Neuronal stem cell (in vitro differentiated cells): ENCODE measurements at regions not wholly inside any gene's neighbourhood (a gene's known extent, or its start where the extent isn't known, plus 50 kb on each side); places are given as distances from the start of the nearest gene placed in this dataset.

Experiments used
- DNase-seq: peaks from one replicate; pipeline ENCODE4 v3.0.0-alpha.2; 2013; ENCODE audit warnings: low spot score
- H2AFZ ChIP-seq: one replicate; pipeline ENCODE4 v1.6.1; 2013; ENCODE audit warnings: mild to moderate bottlenecking, low read length, inconsistent platforms
- H2AK5ac ChIP-seq: 2 replicates; pipeline ENCODE4 v1.6.1; 2013; ENCODE audit warnings: low read depth, mild to moderate bottlenecking, inconsistent platforms, low read length, moderate library complexity, mixed read lengths
- H2BK120ac ChIP-seq: 2 replicates; pipeline ENCODE4 v1.6.1; 2013; ENCODE audit warnings: low read depth, mild to moderate bottlenecking, inconsistent platforms, low read length, moderate library complexity, mixed read lengths
- H2BK12ac ChIP-seq: one replicate; pipeline ENCODE4 v1.6.1; 2013; ENCODE audit warnings: low read length, inconsistent platforms
- H2BK15ac ChIP-seq: 2 replicates; pipeline ENCODE4 v1.6.1; 2013; ENCODE audit warnings: mild to moderate bottlenecking, low read length, inconsistent platforms, mixed read lengths
- H2BK5ac ChIP-seq: one replicate; pipeline ENCODE4 v1.6.1; 2013; ENCODE audit warnings: inconsistent platforms, mild to moderate bottlenecking, low read length, moderate library complexity
- H3K14ac ChIP-seq: one replicate; pipeline ENCODE4 v1.6.1; 2013; ENCODE audit warnings: low read length, inconsistent platforms
- H3K18ac ChIP-seq: 2 replicates; pipeline ENCODE4 v1.6.1; 2013; ENCODE audit warnings: low read length, inconsistent platforms
- H3K23ac ChIP-seq: 2 replicates; pipeline ENCODE4 v1.6.1; 2013; ENCODE audit warnings: low read depth, mild to moderate bottlenecking, mixed read lengths, low read length, inconsistent platforms; ENCODE audit not compliant: poor library complexity
- H3K27ac ChIP-seq: replicated peaks from 3 replicates; pipeline ENCODE4 v1.5.1; 2013; ENCODE audit warnings: low read length, inconsistent platforms
- H3K27me3 ChIP-seq, 3 experiments: 2 replicates each; pipeline ENCODE4 v1.6.1; 2013; ENCODE audit warnings: low read length in 3 of 3, mild to moderate bottlenecking in 2 of 3, inconsistent platforms in 1 of 3, low read depth in 1 of 3, mixed read lengths in 1 of 3, moderate library complexity in 1 of 3; ENCODE audit not compliant: control insufficient read depth in 3 of 3, insufficient read depth in 3 of 3
- H3K36me3 ChIP-seq, 2 donors: replicated peaks in 1 of 2; 2 replicates each; pipeline ENCODE4 v1.6.1; 2013; ENCODE audit warnings: low read length in 2 of 2; ENCODE audit not compliant: control insufficient read depth in 2 of 2, insufficient read depth in 2 of 2
- H3K4ac ChIP-seq: 2 replicates; pipeline ENCODE4 v1.6.1; 2013; ENCODE audit warnings: inconsistent platforms, mild to moderate bottlenecking, low read length, moderate library complexity
- H3K4me1 ChIP-seq, 2 donors: 1 replicate in 1 of 2; 2 replicates in 1 of 2; pipeline ENCODE4 v1.6.1; 2013; ENCODE audit warnings: low read length in 2 of 2, low read depth in 1 of 2; ENCODE audit not compliant: control insufficient read depth in 2 of 2, insufficient read depth in 1 of 2
- H3K4me2 ChIP-seq: one replicate; pipeline ENCODE4 v1.6.1; 2013; ENCODE audit warnings: mild to moderate bottlenecking, low read length, inconsistent platforms; ENCODE audit not compliant: insufficient read depth, poor library complexity, severe bottlenecking
- H3K4me3 ChIP-seq, 2 donors: 2 replicates each; pipeline ENCODE4 v1.5.1; 2013; ENCODE audit warnings: low read length in 2 of 2, mild to moderate bottlenecking in 2 of 2, inconsistent platforms in 1 of 2, moderate library complexity in 1 of 2
- H3K79me1 ChIP-seq: one replicate; pipeline ENCODE4 v1.6.1; 2013; ENCODE audit warnings: low read depth, mild to moderate bottlenecking, inconsistent platforms, low read length, moderate library complexity
- H3K9ac ChIP-seq: one replicate; pipeline ENCODE4 v1.6.1; 2013; ENCODE audit warnings: mild to moderate bottlenecking, low read depth, low read length, inconsistent platforms; ENCODE audit not compliant: poor library complexity
- H3K9me3 ChIP-seq, 2 donors: replicated peaks in 1 of 2; 2 replicates each; pipeline versions ENCODE3 to v1.6.1; 2013; ENCODE audit warnings: low read length in 2 of 2, mild to moderate bottlenecking in 2 of 2, inconsistent platforms in 1 of 2, low read depth in 1 of 2, mixed read lengths in 1 of 2, moderate library complexity in 1 of 2; ENCODE audit not compliant: control insufficient read depth in 2 of 2, insufficient read depth in 1 of 2
- H4K8ac ChIP-seq: one replicate; pipeline ENCODE4 v1.6.1; 2013; ENCODE audit warnings: low read depth, mild to moderate bottlenecking, inconsistent platforms, low read length, moderate library complexity
- H4K91ac ChIP-seq: one replicate; pipeline ENCODE4 v1.6.1; 2013; ENCODE audit warnings: low read length, low read depth, mild to moderate bottlenecking, inconsistent platforms; ENCODE audit not compliant: poor library complexity
- WGBS, 2 donors: extraction: QIAGEN DNeasy Blood & Tissue Kit; methylation state at CpG; one replicate each; pipeline ENCODE4 v1.1.7; 2013; ENCODE audit warnings: missing lambda C conversion rate in 2 of 2, mixed read lengths in 1 of 2; ENCODE audit not compliant: insufficient read length in 2 of 2, insufficient replicate concordance in 1 of 2; ENCODE audit errors: extremely low coverage in 2 of 2; 5-methylcytosine and 5-hydroxymethylcytosine counted together

DNA sequence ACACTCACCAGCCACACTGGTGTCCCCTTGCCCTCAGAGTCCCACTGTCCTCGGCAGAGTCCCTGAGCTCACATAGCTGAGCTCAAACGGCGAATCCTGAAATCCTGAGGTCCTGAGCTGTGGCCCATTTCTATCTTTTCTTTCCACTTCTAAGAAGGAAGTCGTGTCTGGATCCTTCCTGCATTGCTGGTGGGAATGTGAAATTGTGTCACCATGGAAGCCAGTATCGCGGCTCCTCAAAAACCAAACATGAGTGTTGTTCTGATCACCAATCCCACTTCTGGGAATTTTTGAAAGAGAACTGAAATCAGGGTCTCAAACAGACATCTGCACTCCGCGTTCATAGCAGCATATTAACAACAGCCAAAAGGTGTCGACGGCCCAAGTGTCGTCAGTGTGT is 244.7 kb downstream of the EIPR1 start:
- no peak overlapping the region for H3K14ac ChIP-seq
- H3K9me3 ChIP-seq, result peaks cover 6 to 10% of the 10 kb centered on the region in 2 donors
- H3K79me1 ChIP-seq, result no peaks in the 10 kb centered on the region
- WGBS, 2 donors, result no CpG with 5 or more reads among the region's 11 CpGs
- H3K4ac ChIP-seq, result no peak overlapping the region
- no peak overlapping the region for H3K23ac ChIP-seq
- H2BK12ac ChIP-seq, result no peak overlapping the region
- no peak overlapping the region for H2AFZ ChIP-seq
- DNase-seq, result no peak
- peaks cover 12 to 14% of the 10 kb centered on the region in 2 donors for H3K4me1 ChIP-seq
- H2BK5ac ChIP-seq, result no peak overlapping the region
- no peak overlapping the region for H4K8ac ChIP-seq
- peaks cover 0 to 2% of the 10 kb centered on the region in 2 donors for H3K36me3 ChIP-seq
- H3K27ac ChIP-seq, result no peak overlapping the region
- H3K27me3 ChIP-seq, result no peaks in the 10 kb centered on the region
- no peak overlapping the region for H2BK15ac ChIP-seq
- no peak overlapping the region for H2BK120ac ChIP-seq
- H2AK5ac ChIP-seq, result peak overlapping the region; percentile 90
- no peak overlapping the region for H3K4me2 ChIP-seq
- H4K91ac ChIP-seq, result no peak overlapping the region
- no peak overlapping the region for H3K9ac ChIP-seq
- no peak overlapping the region for H3K4me3 ChIP-seq
- no peak overlapping the region for H3K18ac ChIP-seq

DNA sequence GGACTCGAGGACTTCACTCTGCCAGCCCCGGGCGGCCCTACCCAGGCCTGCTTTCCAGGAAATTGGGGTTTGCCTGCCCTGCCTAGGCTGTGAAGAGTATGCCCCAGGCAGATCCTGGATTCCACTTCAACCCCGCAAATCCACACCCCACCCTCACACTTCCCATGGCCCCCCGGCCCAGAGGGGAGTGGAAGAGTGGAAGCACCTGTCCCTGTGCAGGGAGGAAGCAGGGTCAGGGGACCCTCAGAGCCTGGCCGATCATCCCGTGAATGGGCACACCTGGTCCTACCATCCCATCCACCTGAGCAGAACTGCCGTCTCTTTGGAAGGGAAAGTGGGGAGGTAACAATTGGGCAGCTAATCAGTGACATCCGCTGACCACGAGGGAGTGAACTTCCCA is 245.2 kb downstream of the EIPR1 start:
- H2BK12ac ChIP-seq, result no peak overlapping the region
- DNase-seq, result no peak
- no peak overlapping the region for H2AFZ ChIP-seq
- peak overlapping the region; percentile 54 for H2BK15ac ChIP-seq
- H3K18ac ChIP-seq, result peak overlapping the region; percentile 80
- H3K9ac ChIP-seq, result no peak overlapping the region
- H2BK5ac ChIP-seq, result no peak overlapping the region
- H3K4ac ChIP-seq, result no peak overlapping the region
- H3K4me1 ChIP-seq, result peaks cover 14% of the 10 kb centered on the region in 2 donors
- H3K23ac ChIP-seq, result no peak overlapping the region
- no peak overlapping the region for H4K8ac ChIP-seq
- no peak overlapping the region for H2BK120ac ChIP-seq
- H3K14ac ChIP-seq, result no peak overlapping the region
- no peaks in the 10 kb centered on the region for H3K79me1 ChIP-seq
- no peaks in the 10 kb centered on the region for H3K27me3 ChIP-seq
- H3K4me2 ChIP-seq, result no peak overlapping the region
- no peaks in the 10 kb centered on the region for H3K36me3 ChIP-seq
- no peak overlapping the region for H3K4me3 ChIP-seq
- H3K9me3 ChIP-seq, result peaks cover 6% of the 10 kb centered on the region in 2 donors
- WGBS, 2 donors, result no CpG with 5 or more reads among the region's 10 CpGs
- peak overlapping the region; percentile 90 for H2AK5ac ChIP-seq
- H3K27ac ChIP-seq, result no peak overlapping the region
- H4K91ac ChIP-seq, result no peak overlapping the region

DNA sequence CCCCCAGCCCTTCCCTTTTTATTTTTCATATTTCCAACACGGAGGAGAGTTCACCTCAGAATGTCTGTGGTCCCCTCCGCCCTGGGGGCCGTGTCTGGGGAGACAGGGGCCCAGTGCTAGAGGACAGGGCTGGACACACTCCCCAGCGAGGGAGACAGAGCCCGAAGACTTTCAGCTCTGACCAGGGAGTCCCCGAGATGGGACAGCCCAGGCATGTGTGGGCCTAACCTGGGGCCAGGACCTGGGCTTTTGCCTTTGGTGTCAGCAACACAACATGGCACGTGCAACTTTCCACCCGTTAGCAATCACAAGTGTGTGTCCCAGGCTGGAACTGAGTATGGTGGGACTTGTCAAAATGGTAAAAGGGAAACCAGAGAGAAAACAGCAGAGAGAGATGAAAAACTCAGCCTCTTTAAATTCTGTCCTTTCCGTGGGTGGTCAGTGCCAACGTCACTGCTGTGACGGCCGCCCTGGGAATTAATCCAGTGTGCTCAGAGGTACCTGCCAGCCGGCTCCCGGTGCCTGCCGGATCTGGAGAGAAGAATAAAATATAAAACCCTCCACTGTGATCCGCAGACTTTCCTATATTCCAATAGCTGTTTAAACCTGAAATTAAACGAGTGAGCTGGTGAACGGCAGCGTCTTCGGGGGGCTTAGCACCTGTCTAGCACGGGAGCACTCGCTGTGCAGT is 245.8 kb downstream of the EIPR1 start:
- Histone ChIP-seq H2BK12ac (no peak overlapping the region), H4K8ac (no peak overlapping the region), H3K14ac (peak overlapping the region; percentile 56), H2BK120ac (peak overlapping the region; percentile 94), H3K4me1 (peaks cover 14% of the 10 kb centered on the region in 2 donors), H2AK5ac (no peak overlapping the region), H3K27ac (peak overlapping the region; percentile 70), H3K9ac (no peak overlapping the region), H3K27me3 (no peaks in the 10 kb centered on the region), H3K36me3 (no peaks in the 10 kb centered on the region), H3K18ac (peak overlapping the region; percentile 89), H3K79me1 (no peaks in the 10 kb centered on the region), H3K23ac (no peak overlapping the region), H3K4ac (no peak overlapping the region), H3K9me3 (peaks cover 6% of the 10 kb centered on the region in 2 donors), H2BK5ac (peak overlapping the region; percentile 94), H2AFZ (peak overlapping the region; percentile 82), H4K91ac (no peak overlapping the region), H2BK15ac (peak overlapping the region; percentile 37), H3K4me2 (peak overlapping the region; percentile 11), H3K4me3 (no peak overlapping the region)
- DNase-seq, result no peak
- no CpG with 5 or more reads among the region's 22 CpGs for WGBS, 2 donors

DNA sequence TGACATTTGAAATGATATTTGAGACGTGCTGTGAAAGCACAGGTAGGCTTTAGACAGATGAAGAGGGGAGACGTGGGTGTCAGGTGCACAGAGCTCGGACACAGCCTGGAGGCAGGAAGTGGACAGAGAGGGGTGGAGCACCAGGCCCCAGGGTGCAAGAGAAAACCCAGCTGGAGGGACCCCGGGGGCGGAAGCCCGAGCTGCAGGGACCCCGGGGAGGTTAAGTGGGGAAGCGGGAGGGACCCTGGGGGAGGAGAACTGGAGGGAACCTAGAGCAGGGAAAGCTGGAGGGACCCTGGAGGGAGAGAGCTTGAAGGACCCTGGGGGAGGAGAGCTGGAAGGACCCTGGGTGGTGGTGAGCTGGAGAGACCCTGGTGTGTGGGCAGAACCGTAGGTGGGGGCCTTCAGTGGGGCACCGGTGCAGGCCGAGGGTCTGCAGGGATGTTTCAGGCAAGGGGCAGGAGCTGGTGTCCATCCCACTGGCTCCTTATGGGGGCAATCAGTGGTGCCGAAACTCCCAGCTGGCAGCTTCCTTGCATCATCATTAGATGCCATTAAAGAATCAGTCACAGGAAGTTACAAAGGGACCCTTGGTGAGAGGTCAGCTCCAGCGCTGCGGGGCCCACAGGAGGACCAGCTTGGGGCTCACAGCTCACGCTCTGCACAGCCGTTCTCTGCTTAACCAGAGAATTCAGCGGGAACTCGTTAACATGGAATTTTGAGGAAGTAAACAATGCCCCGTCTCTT is 246.6 kb downstream of the EIPR1 start:
- H3K79me1 ChIP-seq, result no peaks in the 10 kb centered on the region
- H2BK120ac ChIP-seq, result peak overlapping the region; percentile 94
- peak overlapping the region; percentile 11 for H3K4me2 ChIP-seq
- H2BK5ac ChIP-seq, result peak overlapping the region; percentile 46
- H3K14ac ChIP-seq, result peak overlapping the region; percentile 89
- H3K4me1 ChIP-seq, result peaks cover 14 to 18% of the 10 kb centered on the region in 2 donors
- H3K27ac ChIP-seq, result peak overlapping the region; percentile 70
- H2BK12ac ChIP-seq, result no peak overlapping the region
- H4K91ac ChIP-seq, result no peak overlapping the region
- H3K4ac ChIP-seq, result no peak overlapping the region
- no peak overlapping the region for H3K9ac ChIP-seq
- H2AK5ac ChIP-seq, result peak overlapping the region; percentile 75
- no peak overlapping the region for H3K23ac ChIP-seq
- H4K8ac ChIP-seq, result no peak overlapping the region
- WGBS, 2 donors, result no CpG with 5 or more reads among the region's 19 CpGs
- peak overlapping the region; percentile 98 for H3K18ac ChIP-seq
- H3K27me3 ChIP-seq, result no peaks in the 10 kb centered on the region
- H2AFZ ChIP-seq, result peak overlapping the region; percentile 82
- peak overlapping the region; percentile 75 for H2BK15ac ChIP-seq
- peak; percentile 27 for DNase-seq
- H3K36me3 ChIP-seq, result no peaks in the 10 kb centered on the region
- H3K9me3 ChIP-seq, result peaks cover 6% of the 10 kb centered on the region in 2 donors
- no peak overlapping the region for H3K4me3 ChIP-seq
